Ishikawa (cell line): ENCODE measurements at regions not wholly inside any gene's neighbourhood (a gene's known extent, or its start where the extent isn't known, plus 50 kb on each side); places are given as distances from the start of the nearest gene placed in this dataset.

Experiments
- CEBPB ChIP-seq: IDR thresholded peaks from 2 replicates; pipeline ENCODE4 v1.6.1; 2012
- CREB1 ChIP-seq: IDR thresholded peaks from 2 replicates; pipeline ENCODE4 v1.6.1; 2012; ENCODE audit warnings: low read depth
- EGR1 ChIP-seq: IDR thresholded peaks from 2 replicates; pipeline ENCODE4 v1.6.1; 2012
- EP300 ChIP-seq: IDR thresholded peaks from 2 replicates; pipeline ENCODE4 v1.6.1; 2012; ENCODE audit warnings: borderline replicate concordance
- FOXM1 ChIP-seq: IDR thresholded peaks from 2 replicates; pipeline ENCODE4 v1.6.1; 2012; ENCODE audit warnings: low read depth, borderline replicate concordance
- MAX ChIP-seq: IDR thresholded peaks from 2 replicates; pipeline ENCODE4 v1.6.1; 2012
- NFIC ChIP-seq: IDR thresholded peaks from 2 replicates; pipeline ENCODE4 v1.6.1; 2012
- RAD21 ChIP-seq: IDR thresholded peaks from 2 replicates; pipeline ENCODE4 v1.6.1; 2012; ENCODE audit warnings: low read depth
- TAF1 ChIP-seq: IDR thresholded peaks from 2 replicates; pipeline ENCODE4 v1.6.1; 2012; ENCODE audit warnings: low read depth, mild to moderate bottlenecking
- TCF12 ChIP-seq: IDR thresholded peaks from 2 replicates; pipeline ENCODE4 v1.6.1; 2012; ENCODE audit warnings: low read depth
- TEAD4 ChIP-seq: IDR thresholded peaks from 2 replicates; pipeline ENCODE4 v1.6.1; 2012
- USF1 ChIP-seq: IDR thresholded peaks from 2 replicates; pipeline ENCODE4 v1.6.1; 2012
- YY1 ChIP-seq: IDR thresholded peaks from 2 replicates; pipeline ENCODE4 v1.6.1; 2012; ENCODE audit warnings: low read depth
- ZBTB7A ChIP-seq: IDR thresholded peaks from 2 replicates; pipeline ENCODE4 v1.6.1; 2012; ENCODE audit warnings: low read depth
- TF ChIP-seq, protein P1 (sequence below): IDR thresholded peaks from 2 replicates; pipeline ENCODE4 v1.6.1; 2012; ENCODE audit warnings: low read depth, mild to moderate bottlenecking

GRCh38 chr3:193816028-193816395 is 223.0 kb downstream of the OPA1 start:
- no peak for TF ChIP-seq EP300
- TF ChIP-seq YY1: no peak

- TF ChIP-seq TAF1: 0 out of 2 replicates have a peak, but pooled peaks have one; percentile 36
- no peak for TF ChIP-seq CREB1
- no peak for TF ChIP-seq TEAD4
- TF ChIP-seq TCF12: 0 out of 2 replicates have a peak, but pooled peaks have one; percentile 22
- peak; percentile 74; the same call in 1 of the 2 replicates for TF ChIP-seq ZBTB7A
- TF ChIP-seq EGR1: no peak
- TF ChIP-seq USF1: no peak
- no peak; the same call in none of the 2 replicates for TF ChIP-seq NFIC
- no peak for TF ChIP-seq FOXM1
- no peak for TF ChIP-seq CEBPB
- TF ChIP-seq EP300: no peak
- TF ChIP-seq RAD21: no peak
- no peak for TF ChIP-seq MAX
Observed at GRCh38 chr3:193816656-193817311, 223.8 kb downstream of the OPA1 start.

- TF ChIP-seq RAD21: no peak
- TF ChIP-seq TCF12: no peak
- TF ChIP-seq, protein P1, sequence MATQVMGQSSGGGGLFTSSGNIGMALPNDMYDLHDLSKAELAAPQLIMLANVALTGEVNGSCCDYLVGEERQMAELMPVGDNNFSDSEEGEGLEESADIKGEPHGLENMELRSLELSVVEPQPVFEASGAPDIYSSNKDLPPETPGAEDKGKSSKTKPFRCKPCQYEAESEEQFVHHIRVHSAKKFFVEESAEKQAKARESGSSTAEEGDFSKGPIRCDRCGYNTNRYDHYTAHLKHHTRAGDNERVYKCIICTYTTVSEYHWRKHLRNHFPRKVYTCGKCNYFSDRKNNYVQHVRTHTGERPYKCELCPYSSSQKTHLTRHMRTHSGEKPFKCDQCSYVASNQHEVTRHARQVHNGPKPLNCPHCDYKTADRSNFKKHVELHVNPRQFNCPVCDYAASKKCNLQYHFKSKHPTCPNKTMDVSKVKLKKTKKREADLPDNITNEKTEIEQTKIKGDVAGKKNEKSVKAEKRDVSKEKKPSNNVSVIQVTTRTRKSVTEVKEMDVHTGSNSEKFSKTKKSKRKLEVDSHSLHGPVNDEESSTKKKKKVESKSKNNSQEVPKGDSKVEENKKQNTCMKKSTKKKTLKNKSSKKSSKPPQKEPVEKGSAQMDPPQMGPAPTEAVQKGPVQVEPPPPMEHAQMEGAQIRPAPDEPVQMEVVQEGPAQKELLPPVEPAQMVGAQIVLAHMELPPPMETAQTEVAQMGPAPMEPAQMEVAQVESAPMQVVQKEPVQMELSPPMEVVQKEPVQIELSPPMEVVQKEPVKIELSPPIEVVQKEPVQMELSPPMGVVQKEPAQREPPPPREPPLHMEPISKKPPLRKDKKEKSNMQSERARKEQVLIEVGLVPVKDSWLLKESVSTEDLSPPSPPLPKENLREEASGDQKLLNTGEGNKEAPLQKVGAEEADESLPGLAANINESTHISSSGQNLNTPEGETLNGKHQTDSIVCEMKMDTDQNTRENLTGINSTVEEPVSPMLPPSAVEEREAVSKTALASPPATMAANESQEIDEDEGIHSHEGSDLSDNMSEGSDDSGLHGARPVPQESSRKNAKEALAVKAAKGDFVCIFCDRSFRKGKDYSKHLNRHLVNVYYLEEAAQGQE: no peak
- TF ChIP-seq YY1: no peak
- TF ChIP-seq NFIC: no peak
- TF ChIP-seq ZBTB7A: no peak
- TF ChIP-seq CEBPB: no peak
- no peak for TF ChIP-seq TEAD4
- TF ChIP-seq FOXM1: no peak
- TF ChIP-seq EGR1: no peak
- no peak for TF ChIP-seq USF1
- no peak for TF ChIP-seq CREB1
- no peak for TF ChIP-seq TAF1
- TF ChIP-seq EP300: no peak
- no peak for TF ChIP-seq MAX
Observed at GRCh38 chr3:193819117-193820010, 226.4 kb downstream of the OPA1 start.

GRCh38 chr3:193821151-193821668 is 228.2 kb downstream of the OPA1 start:
- TF ChIP-seq TEAD4: no peak
- no peak for TF ChIP-seq RAD21
- no peak for TF ChIP-seq MAX
- no peak for TF ChIP-seq TAF1
- no peak for TF ChIP-seq EP300
- no peak for TF ChIP-seq ZBTB7A
- no peak for TF ChIP-seq FOXM1
- TF ChIP-seq, protein P1: no peak
- TF ChIP-seq USF1: no peak
- TF ChIP-seq CREB1: no peak
- no peak for TF ChIP-seq CEBPB
- TF ChIP-seq EGR1: no peak
- no peak for TF ChIP-seq YY1
- no peak for TF ChIP-seq TCF12
- TF ChIP-seq NFIC: no peak
